Breast epithelium (tissue), 3 donors: ENCODE measurements at regions not wholly inside any gene's neighbourhood (a gene's known extent, or its start where the extent isn't known, plus 50 kb on each side); places are given as distances from the start of the nearest gene placed in this dataset.

ENCODE experiments used
- POLR2AphosphoS5 ChIP-seq, 3 donors: sonication (generic); formaldehyde crosslinking; IDR thresholded peaks; one replicate each; pipeline ENCODE4 v1.6.1; 2017; ENCODE audit warnings: antibody characterized with exemption in 3 of 3
- TF ChIP-seq, protein P1 (sequence below), 3 donors: fragments of 450-650 bp; IDR thresholded peaks; one replicate each; pipeline ENCODE4 v1.5.1; 2016 to 2017; ENCODE audit warnings: antibody characterized with exemption in 3 of 3, mild to moderate bottlenecking in 3 of 3, moderate library complexity in 3 of 3

- TF ChIP-seq, protein P1, sequence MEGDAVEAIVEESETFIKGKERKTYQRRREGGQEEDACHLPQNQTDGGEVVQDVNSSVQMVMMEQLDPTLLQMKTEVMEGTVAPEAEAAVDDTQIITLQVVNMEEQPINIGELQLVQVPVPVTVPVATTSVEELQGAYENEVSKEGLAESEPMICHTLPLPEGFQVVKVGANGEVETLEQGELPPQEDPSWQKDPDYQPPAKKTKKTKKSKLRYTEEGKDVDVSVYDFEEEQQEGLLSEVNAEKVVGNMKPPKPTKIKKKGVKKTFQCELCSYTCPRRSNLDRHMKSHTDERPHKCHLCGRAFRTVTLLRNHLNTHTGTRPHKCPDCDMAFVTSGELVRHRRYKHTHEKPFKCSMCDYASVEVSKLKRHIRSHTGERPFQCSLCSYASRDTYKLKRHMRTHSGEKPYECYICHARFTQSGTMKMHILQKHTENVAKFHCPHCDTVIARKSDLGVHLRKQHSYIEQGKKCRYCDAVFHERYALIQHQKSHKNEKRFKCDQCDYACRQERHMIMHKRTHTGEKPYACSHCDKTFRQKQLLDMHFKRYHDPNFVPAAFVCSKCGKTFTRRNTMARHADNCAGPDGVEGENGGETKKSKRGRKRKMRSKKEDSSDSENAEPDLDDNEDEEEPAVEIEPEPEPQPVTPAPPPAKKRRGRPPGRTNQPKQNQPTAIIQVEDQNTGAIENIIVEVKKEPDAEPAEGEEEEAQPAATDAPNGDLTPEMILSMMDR (IDR thresholded peaks at IDR 0.05): no peak
- no peak for TF ChIP-seq POLR2AphosphoS5 (IDR thresholded peaks at IDR 0.05)
Observed at GRCh38 chr9:84597131-84597530, 72.4 kb upstream of the NTRK2 start.
